Cardiac muscle cell (in vitro differentiated cells and primary cell): ENCODE measurements at regions not wholly inside any gene's neighbourhood (a gene's known extent, or its start where the extent isn't known, plus 50 kb on each side); places are given as distances from the start of the nearest gene placed in this dataset.

Source experiments
- DNase-seq, 2 donors: peaks; one replicate each; pipeline versions ENCODE4 v3.0.0 to v3.0.0-alpha.2; 2010 to 2017; ENCODE audit warnings: low read depth in 1 of 2, low spot score in 1 of 2
- H3K27ac ChIP-seq: fragments of 200-600 bp; sonication (generic); 2 replicates; pipeline ENCODE4 v1.5.1; 2016
- H3K27me3 ChIP-seq: fragments of 200-600 bp; sonication (generic); 2 replicates; pipeline ENCODE4 v1.6.0; 2016; ENCODE audit warnings: control low read depth
- H3K36me3 ChIP-seq: fragments of 200-600 bp; sonication (generic); 2 replicates; pipeline ENCODE4 v1.5.1; 2016; ENCODE audit warnings: control low read depth
- H3K4me1 ChIP-seq: fragments of 200-600 bp; sonication (generic); 2 replicates; pipeline ENCODE4 v1.8.1; 2017; ENCODE audit warnings: low read depth, mild to moderate bottlenecking, mixed run types
- H3K4me3 ChIP-seq: fragments of 200-600 bp; sonication (generic); 2 replicates; pipeline ENCODE4 v1.5.1; 2016; ENCODE audit warnings: mild to moderate bottlenecking
- H3K9me3 ChIP-seq: fragments of 200-600 bp; sonication (generic); 2 replicates; pipeline ENCODE4 v1.5.1; 2017; ENCODE audit warnings: low read depth, mild to moderate bottlenecking, control low read depth
- TF ChIP-seq, protein P1 (sequence below): IDR thresholded peaks from 2 replicates; pipeline ENCODE4 v1.5.1; 2012; ENCODE audit warnings: low read depth, mild to moderate bottlenecking, low read length

DNA sequence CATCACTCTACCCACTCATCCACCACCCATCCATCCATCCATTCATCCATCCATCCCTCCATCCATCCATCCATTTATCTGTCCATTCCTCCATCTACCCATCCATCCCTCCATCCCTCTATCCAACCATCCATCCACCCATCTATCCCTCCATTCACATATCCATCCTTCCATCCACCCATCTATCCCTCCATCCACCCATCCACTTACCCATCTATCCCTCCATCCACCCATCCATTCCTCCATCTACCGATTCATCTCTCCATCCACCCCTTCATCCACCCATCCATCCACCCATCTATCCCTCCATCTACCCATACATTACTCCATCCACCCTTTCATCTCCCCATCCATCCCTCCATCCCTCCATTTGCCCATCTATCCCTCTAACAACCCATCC, 239.6 kb upstream of the SHH start:
- no peaks in the 10 kb centered on the region for H3K4me1 ChIP-seq
- H3K9me3 ChIP-seq, result no peaks in the 10 kb centered on the region
- TF ChIP-seq, protein P1, sequence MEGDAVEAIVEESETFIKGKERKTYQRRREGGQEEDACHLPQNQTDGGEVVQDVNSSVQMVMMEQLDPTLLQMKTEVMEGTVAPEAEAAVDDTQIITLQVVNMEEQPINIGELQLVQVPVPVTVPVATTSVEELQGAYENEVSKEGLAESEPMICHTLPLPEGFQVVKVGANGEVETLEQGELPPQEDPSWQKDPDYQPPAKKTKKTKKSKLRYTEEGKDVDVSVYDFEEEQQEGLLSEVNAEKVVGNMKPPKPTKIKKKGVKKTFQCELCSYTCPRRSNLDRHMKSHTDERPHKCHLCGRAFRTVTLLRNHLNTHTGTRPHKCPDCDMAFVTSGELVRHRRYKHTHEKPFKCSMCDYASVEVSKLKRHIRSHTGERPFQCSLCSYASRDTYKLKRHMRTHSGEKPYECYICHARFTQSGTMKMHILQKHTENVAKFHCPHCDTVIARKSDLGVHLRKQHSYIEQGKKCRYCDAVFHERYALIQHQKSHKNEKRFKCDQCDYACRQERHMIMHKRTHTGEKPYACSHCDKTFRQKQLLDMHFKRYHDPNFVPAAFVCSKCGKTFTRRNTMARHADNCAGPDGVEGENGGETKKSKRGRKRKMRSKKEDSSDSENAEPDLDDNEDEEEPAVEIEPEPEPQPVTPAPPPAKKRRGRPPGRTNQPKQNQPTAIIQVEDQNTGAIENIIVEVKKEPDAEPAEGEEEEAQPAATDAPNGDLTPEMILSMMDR, result no peak
- H3K4me3 ChIP-seq, result no peak overlapping the region
- no peaks in the 10 kb centered on the region for H3K36me3 ChIP-seq
- H3K27me3 ChIP-seq, result no peaks in the 10 kb centered on the region
- DNase-seq, result no peak
- no peak overlapping the region for H3K27ac ChIP-seq

DNA sequence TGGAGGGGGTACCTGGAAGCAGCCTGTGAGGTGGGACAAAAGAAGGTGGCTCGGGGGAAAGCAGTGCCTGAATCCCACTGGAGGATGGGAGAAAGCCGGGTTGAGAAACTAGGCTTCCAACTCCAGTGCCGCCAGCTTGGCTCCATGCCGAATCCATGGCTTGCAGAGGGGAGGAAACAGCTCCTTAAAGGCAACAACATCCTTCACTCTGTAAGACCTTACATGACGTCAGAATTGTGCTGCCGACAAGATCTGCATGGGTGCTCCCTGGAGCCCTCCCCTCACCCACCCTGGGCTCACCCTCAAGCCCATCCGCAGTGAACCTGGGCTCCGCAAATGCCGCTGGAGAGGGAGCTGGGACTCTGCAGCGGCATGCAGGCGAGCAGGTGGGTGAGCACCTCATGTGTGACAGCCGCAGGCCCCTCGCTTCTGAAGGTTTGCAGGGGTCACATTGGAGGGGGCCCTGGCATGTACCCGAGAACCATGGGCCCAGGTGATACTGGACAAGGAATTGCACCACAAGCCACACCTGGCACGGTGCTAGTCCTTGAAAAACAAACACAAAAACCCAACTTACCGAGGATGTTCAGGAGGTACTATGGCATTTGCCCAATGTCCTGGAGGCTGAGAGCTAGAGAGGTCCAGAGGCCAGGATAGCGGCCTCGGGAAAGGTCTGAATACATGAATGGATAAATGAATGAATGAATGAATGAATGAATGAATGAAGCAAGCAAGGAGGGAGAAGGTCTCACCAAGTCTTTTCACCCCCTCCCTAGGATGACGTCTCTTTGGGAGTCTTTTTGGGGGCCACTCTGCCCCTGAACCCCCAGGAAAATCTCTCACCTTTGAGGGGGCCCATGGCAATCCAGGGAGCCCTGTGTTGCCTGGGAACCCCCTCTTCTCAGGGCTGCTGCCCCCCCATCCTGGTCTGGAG, 238.6 kb upstream of the SHH start:
- H3K27ac ChIP-seq, result no peak overlapping the region
- no peaks in the 10 kb centered on the region for H3K36me3 ChIP-seq
- no peak for DNase-seq
- no peak overlapping the region for H3K4me3 ChIP-seq
- no peaks in the 10 kb centered on the region for H3K9me3 ChIP-seq
- H3K4me1 ChIP-seq, result no peaks in the 10 kb centered on the region
- TF ChIP-seq, protein P1, result no peak
- H3K27me3 ChIP-seq, result no peaks in the 10 kb centered on the region

DNA sequence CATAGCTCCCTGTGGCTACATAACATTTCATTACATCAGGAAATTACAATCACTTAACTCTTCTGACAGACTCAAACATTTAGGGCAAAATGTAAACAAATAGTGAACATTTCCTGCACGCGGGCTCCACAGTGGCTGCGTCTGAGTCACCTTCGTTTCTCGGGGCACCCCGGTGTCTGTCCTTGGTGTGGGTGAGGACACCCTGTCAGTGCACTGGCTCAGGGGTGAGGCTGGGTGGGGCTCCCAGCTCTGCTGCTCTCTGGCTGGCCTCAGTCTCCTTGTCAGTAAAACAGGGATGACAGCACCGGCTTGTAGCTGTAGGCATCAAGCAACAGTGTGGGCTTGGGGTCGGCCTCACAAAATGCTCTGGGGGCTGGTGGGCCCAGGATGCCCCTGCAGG, 237.1 kb upstream of the SHH start:
- DNase-seq, result no peak
- Histone ChIP-seq H3K27ac (no peak overlapping the region), H3K9me3 (no peaks in the 10 kb centered on the region), H3K36me3 (no peaks in the 10 kb centered on the region), H3K4me1 (no peaks in the 10 kb centered on the region), H3K4me3 (no peak overlapping the region), H3K27me3 (no peaks in the 10 kb centered on the region)
- TF ChIP-seq, protein P1, result no peak

DNA sequence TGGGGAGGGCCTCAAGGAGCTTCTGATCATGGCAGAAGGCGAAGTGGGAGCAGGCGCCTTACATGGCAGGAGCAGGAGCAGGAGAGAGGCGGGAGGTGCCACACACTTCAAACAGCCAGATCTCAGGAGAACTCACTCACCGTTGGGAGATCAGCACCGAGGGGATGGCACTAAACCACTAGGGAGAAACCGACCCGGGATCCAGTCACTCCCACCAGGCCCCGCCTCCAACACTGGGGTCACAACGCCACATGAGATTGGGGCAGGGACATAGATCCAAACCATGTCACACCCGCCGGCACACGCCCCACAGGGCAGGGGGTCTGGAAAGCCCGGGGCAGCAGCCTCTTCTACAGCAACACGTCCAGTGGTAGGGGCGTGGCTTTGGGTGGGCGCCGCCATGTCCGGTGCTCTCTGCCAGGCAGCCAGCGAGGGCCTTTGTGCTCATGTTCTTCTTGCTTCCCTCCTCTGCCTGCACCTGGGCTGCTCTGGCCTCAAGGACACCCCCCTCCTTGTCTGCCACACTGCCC, 233.8 kb upstream of the SHH start:
- Histone ChIP-seq H3K9me3 (no peaks in the 10 kb centered on the region), H3K27me3 (no peaks in the 10 kb centered on the region), H3K36me3 (no peaks in the 10 kb centered on the region), H3K4me1 (no peaks in the 10 kb centered on the region), H3K27ac (no peak overlapping the region), H3K4me3 (no peak overlapping the region)
- TF ChIP-seq, protein P1, result no peak
- no peak for DNase-seq

DNA sequence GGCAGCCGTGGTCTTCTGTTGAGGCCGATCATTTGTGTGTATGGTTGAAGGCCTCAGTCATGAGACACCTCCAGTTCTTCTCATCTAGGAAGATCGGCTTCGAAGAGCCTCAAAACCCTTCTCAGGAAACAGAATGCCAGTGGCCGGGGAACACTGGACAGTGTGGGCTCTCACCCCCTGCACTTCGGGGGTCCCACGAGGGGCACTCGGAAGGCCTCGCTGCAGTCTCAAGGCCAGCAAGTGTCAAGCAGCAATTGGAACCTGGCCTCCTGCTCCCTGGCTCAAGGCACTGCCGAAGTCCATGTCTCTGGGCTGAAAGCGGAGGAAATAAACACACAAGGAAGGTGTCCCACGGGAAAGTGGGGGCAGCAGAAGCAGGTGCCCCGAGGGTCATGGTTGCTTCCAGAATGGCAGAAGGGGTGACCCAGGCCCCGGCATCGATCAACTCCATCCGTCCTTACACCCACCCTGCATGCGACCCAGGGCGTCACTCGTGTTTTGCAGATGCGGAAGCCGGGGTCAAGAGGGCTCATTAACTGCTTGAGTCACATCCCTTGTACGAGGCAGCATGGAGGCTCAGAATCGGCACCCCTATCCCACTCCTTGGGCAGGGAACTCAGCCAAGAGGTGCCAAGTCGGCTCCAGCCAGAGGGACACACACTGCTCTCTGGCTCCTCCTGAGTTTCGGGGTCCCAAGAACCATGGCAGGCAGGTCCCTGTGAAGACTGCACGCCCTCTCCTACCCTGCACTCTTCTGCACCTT, 231.3 kb upstream of the SHH start:
- no peaks in the 10 kb centered on the region for H3K9me3 ChIP-seq
- no peaks in the 10 kb centered on the region for H3K27me3 ChIP-seq
- no peaks in the 10 kb centered on the region for H3K36me3 ChIP-seq
- TF ChIP-seq, protein P1, result no peak
- no peak overlapping the region for H3K27ac ChIP-seq
- no peak overlapping the region for H3K4me3 ChIP-seq
- DNase-seq, result no peak
- H3K4me1 ChIP-seq, result no peaks in the 10 kb centered on the region
